ENCODE measurements at regions not wholly inside any gene's neighbourhood (a gene's known extent, or its start where the extent isn't known, plus 50 kb on each side); places are given as distances from the start of the nearest gene placed in this dataset.

DNA sequence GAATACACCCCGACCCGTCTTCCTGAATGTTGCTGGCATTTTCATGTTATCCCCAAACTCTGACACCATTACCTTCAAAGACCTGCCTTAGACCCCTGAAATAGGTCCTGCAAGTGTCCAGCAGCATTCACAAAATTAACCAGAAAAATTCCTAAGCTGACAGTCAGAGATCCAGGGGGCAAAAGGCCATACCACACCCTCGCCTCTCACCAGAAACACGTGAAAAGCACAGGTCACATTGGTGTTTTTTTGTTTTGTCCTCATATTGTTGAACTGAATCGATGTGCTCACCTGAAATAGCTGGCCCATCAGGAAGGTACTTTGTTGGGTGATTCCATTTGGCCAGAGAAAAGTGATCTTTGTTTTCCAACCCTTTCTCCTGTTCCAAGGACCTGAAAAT, 113.1 kb upstream of the HES1 start:
- Mint-ChIP-seq H3K27ac (no peak overlapping the region), H3K4me3 (no peak overlapping the region), H3K4me1 (peaks cover 0 to 25% (median 18%) of the 10 kb centered on the region in 7 donors), H3K36me3 (no peaks in the 10 kb centered on the region), H3K27me3 (peaks cover 0 to 19% (median 3%) of the 10 kb centered on the region in 5 donors), H3K9me3 (peaks cover 0 to 1% (median 0%) of the 10 kb centered on the region in 11 donors)
- no peaks in the 10 kb centered on the region for H3K36me3 ChIP-seq (ENCODE audit: control insufficient read depth in 2 of 3, insufficient read depth in 3 of 3, low read length in 3 of 3)
- ChIA-PET POLR2A (no interaction called here), CTCF (no interaction called here)
- H3K27ac ChIP-seq (ENCODE audit: low read depth, low read length) = no peak overlapping the region
- no peaks in the 10 kb centered on the region for H3K9me3 ChIP-seq (ENCODE audit: control insufficient read depth in 2 of 3, low read length in 3 of 3)
- DNase-seq (no peak), ATAC-seq (no peak)
- no peak overlapping the region for H3K4me3 ChIP-seq (ENCODE audit: low read length)
- intact Hi-C loops (cut with micrococcal nuclease) = no loop called here
- no peaks in the 10 kb centered on the region for H3K27me3 ChIP-seq (ENCODE audit: control insufficient read depth in 2 of 2, insufficient read depth in 2 of 2, low read length in 2 of 2)
- no peaks in the 10 kb centered on the region for H3K4me1 ChIP-seq (ENCODE audit: control insufficient read depth in 2 of 2, insufficient read depth in 2 of 2, low read length in 2 of 2)

DNA sequence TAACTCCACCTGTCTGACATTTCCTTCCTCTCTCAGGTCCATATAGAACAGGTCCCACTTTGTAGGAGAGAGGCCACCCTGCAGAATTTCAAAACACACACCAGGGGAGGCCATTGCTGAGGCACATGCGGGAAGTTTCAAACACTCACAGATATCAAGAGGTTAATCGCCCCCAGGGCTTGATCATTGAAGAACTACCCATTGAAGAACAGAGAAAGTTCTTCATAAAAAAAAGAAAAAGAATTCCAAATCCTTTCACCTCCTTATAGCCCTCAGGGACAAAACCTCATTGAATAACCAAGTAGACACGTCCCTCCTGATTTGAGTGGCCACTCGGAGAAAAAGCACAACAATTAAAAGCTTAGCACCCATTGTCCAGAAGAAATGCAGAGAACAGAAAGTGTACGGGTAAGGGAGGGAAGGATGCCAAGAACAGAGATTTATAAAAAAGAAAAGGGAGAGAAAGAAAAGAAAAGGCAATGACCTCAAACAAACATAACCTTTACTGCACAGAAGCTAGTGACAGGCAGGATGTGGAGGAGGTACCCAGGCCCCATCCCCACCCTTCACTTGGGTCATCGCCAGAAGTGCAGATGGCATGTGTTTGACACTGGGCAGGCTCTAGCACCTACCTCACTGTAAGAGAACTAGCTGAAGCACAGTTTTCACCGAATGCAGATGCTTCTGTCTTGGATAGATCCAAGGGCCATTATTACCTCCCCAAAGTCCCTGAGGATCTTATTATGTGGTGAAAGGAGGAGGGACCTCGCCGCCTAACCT, 112.3 kb upstream of the HES1 start:
- peaks cover 0 to 19% (median 3%) of the 10 kb centered on the region in 5 donors for H3K27me3 Mint-ChIP-seq
- CTCF ChIA-PET = no interaction called here
- Histone ChIP-seq H3K4me3 (ENCODE audit: low read length) (no peak overlapping the region), H3K4me1 (ENCODE audit: control insufficient read depth in 2 of 2, insufficient read depth in 2 of 2, low read length in 2 of 2) (no peaks in the 10 kb centered on the region), H3K27me3 (ENCODE audit: control insufficient read depth in 2 of 2, insufficient read depth in 2 of 2, low read length in 2 of 2) (no peaks in the 10 kb centered on the region), H3K27ac (ENCODE audit: low read depth, low read length) (no peak overlapping the region), H3K9me3 (ENCODE audit: control insufficient read depth in 2 of 3, low read length in 3 of 3) (no peaks in the 10 kb centered on the region), H3K36me3 (ENCODE audit: control insufficient read depth in 2 of 3, insufficient read depth in 3 of 3, low read length in 3 of 3) (no peaks in the 10 kb centered on the region)
- H3K36me3 Mint-ChIP-seq = no peaks in the 10 kb centered on the region
- H3K9me3 Mint-ChIP-seq = peaks cover 0 to under 1% (median 0%) of the 10 kb centered on the region in 11 donors
- DNase-seq = peak in 4 of 9 donors; percentile 7 to 24 (median 17)
- POLR2A ChIA-PET = no interaction called here
- intact Hi-C loops (cut with micrococcal nuclease) = no loop called here
- ATAC-seq = no peak
- H3K4me1 Mint-ChIP-seq = peaks cover 0 to 25% (median 18%) of the 10 kb centered on the region in 7 donors
- peak overlapping the region in 1 of 9 donors; percentile 22 for H3K27ac Mint-ChIP-seq
- H3K4me3 Mint-ChIP-seq = no peak overlapping the region

DNA sequence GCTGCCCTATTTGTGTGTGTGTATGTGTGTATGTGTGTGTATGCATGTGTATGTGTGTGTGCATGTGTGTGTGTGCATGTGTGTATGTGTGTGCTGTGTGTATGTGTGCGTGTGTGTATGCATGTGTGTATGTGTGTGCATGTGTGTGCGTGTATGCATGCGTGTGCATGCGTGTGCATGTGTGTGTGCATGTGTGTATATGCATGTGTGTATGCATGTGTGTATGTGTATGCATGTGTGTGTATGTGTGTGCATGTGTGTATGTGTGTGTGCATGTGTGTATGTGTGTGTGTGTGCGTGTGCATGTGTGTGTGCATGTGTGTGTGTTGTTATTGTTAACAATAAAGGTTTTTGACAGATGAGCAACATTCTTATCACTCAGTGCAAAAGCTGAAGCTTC, 110.8 kb upstream of the HES1 start:
- peaks cover 0 to 25% (median 18%) of the 10 kb centered on the region in 7 donors for H3K4me1 Mint-ChIP-seq
- no peaks in the 10 kb centered on the region for H3K36me3 ChIP-seq (ENCODE audit: control insufficient read depth in 2 of 3, insufficient read depth in 3 of 3, low read length in 3 of 3)
- no peaks in the 10 kb centered on the region for H3K27me3 ChIP-seq (ENCODE audit: control insufficient read depth in 2 of 2, insufficient read depth in 2 of 2, low read length in 2 of 2)
- H3K27ac ChIP-seq (ENCODE audit: low read depth, low read length) = no peak overlapping the region
- peak overlapping the region in 1 of 9 donors; percentile 41 for H3K27ac Mint-ChIP-seq
- H3K9me3 Mint-ChIP-seq = no peaks in the 10 kb centered on the region
- no peak overlapping the region for H3K4me3 ChIP-seq (ENCODE audit: low read length)
- H3K36me3 Mint-ChIP-seq = no peaks in the 10 kb centered on the region
- CTCF ChIA-PET = no interaction called here
- DNase-seq = no peak
- ATAC-seq = no peak
- H3K4me3 Mint-ChIP-seq = no peak overlapping the region
- POLR2A ChIA-PET = no interaction called here
- no peaks in the 10 kb centered on the region for H3K9me3 ChIP-seq (ENCODE audit: control insufficient read depth in 2 of 3, low read length in 3 of 3)
- H3K4me1 ChIP-seq (ENCODE audit: control insufficient read depth in 2 of 2, insufficient read depth in 2 of 2, low read length in 2 of 2) = no peaks in the 10 kb centered on the region
- H3K27me3 Mint-ChIP-seq = peaks cover 0 to 19% (median 3%) of the 10 kb centered on the region in 5 donors
- intact Hi-C loops (cut with micrococcal nuclease) = no loop called here

DNA sequence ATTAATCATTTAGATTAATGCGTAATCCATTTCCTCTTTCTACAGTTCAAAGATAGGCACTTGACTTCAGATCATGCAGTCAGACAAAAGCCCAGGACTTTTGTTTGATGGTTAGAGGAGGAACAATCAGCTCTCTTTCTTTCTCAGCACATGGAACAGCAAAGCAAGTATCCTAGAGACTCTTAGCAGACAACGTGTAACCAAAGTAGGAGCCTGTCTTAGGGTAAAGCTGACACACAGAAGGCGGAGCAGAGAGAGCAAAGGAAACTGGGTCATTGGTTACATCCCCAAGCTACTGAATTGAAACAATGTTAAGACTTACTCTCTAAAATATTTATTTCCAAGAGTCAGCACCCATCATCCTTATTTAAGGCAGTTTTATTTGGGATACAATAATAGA, 110.0 kb upstream of the HES1 start:
- Mint-ChIP-seq H3K9me3 (no peaks in the 10 kb centered on the region), H3K27me3 (peaks cover 0 to 16% (median 3%) of the 10 kb centered on the region in 5 donors), H3K27ac (no peak overlapping the region), H3K4me3 (no peak overlapping the region), H3K36me3 (no peaks in the 10 kb centered on the region), H3K4me1 (peaks cover 0 to 25% (median 18%) of the 10 kb centered on the region in 7 donors)
- Histone ChIP-seq H3K4me1 (ENCODE audit: control insufficient read depth in 2 of 2, insufficient read depth in 2 of 2, low read length in 2 of 2) (no peaks in the 10 kb centered on the region), H3K27ac (ENCODE audit: low read depth, low read length) (no peak overlapping the region), H3K36me3 (ENCODE audit: control insufficient read depth in 2 of 3, insufficient read depth in 3 of 3, low read length in 3 of 3) (no peaks in the 10 kb centered on the region), H3K4me3 (ENCODE audit: low read length) (no peak overlapping the region), H3K9me3 (ENCODE audit: control insufficient read depth in 2 of 3, low read length in 3 of 3) (no peaks in the 10 kb centered on the region), H3K27me3 (ENCODE audit: control insufficient read depth in 2 of 2, insufficient read depth in 2 of 2, low read length in 2 of 2) (no peaks in the 10 kb centered on the region)
- intact Hi-C loops (cut with micrococcal nuclease) = no loop called here
- ATAC-seq (no peak), DNase-seq (no peak)
- POLR2A ChIA-PET = no interaction called here
- CTCF ChIA-PET = no interaction called here

DNA sequence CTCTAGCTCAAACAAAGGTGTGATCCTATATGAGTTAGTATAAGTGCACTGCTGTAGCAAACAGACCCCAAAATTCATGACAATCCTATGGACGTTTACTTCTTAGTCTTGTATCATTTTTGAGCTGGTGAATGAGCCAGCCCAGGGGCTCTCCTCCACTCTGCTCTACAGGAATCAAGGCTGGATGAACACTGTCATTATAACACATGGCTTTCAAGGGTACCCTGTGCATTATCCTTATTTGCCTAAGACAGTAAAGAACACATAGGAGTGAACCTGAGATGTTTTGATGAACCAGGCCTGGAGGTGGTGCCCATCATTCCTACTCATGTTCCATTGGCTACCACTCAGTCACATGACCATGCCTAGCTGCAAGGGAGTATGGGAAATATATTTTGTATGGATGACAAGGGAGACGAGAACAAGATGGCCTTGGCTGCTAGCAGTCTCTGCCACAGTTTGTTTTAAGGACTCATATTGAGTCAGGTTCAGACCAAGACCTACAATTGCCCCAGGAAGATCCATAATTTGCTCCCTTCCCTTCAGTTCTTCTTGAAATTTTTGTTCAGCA, 107.4 kb upstream of the HES1 start:
- H3K27ac ChIP-seq (ENCODE audit: low read depth, low read length) = no peak overlapping the region
- H3K27ac Mint-ChIP-seq = no peak overlapping the region
- DNase-seq (no peak), ATAC-seq (no peak)
- intact Hi-C loops (cut with micrococcal nuclease) = no loop called here
- no peak overlapping the region for H3K4me3 ChIP-seq (ENCODE audit: low read length)
- H3K4me3 Mint-ChIP-seq = no peak overlapping the region
- peaks cover 10 to 28% (median 16%) of the 10 kb centered on the region in 7 donors for H3K4me1 Mint-ChIP-seq
- ChIA-PET POLR2A (no interaction called here), CTCF (interaction anchor here (0.6 kb wide), 1 partner anchor 75 kb away, joined by 4 read pairs; no protein-coding TSS in a partner anchor)
- peaks cover 0 to 12% (median 9%) of the 10 kb centered on the region in 5 donors for H3K27me3 Mint-ChIP-seq
- no peaks in the 10 kb centered on the region for H3K9me3 Mint-ChIP-seq
- no peaks in the 10 kb centered on the region for H3K36me3 Mint-ChIP-seq
- H3K4me1 ChIP-seq (ENCODE audit: control insufficient read depth in 2 of 2, insufficient read depth in 2 of 2, low read length in 2 of 2) = no peaks in the 10 kb centered on the region
- H3K9me3 ChIP-seq (ENCODE audit: control insufficient read depth in 2 of 3, low read length in 3 of 3) = no peaks in the 10 kb centered on the region
- no peaks in the 10 kb centered on the region for H3K36me3 ChIP-seq (ENCODE audit: control insufficient read depth in 2 of 3, insufficient read depth in 3 of 3, low read length in 3 of 3)
- H3K27me3 ChIP-seq (ENCODE audit: control insufficient read depth in 2 of 2, insufficient read depth in 2 of 2, low read length in 2 of 2) = no peaks in the 10 kb centered on the region

DNA sequence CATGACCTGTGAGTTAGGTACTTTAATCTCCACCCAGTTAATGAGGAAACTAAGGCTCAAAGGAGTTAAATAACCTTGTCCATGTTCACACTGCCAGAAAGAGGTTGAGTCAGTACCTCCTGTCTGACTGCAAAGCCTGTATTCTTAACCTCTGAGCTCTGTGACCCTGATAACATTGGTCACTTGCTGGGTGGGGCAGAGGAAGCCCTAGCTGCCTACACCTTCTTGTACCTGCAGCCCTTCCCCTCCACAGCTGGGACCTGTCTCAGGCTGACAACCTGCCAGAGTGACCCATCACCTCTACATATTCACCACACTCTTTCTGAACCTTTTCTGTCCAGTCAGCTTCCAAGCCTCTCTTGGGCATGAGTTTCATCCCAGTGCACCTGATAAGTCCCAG, 106.1 kb upstream of the HES1 start:
- no peak overlapping the region for H3K4me3 Mint-ChIP-seq
- Histone ChIP-seq H3K9me3 (ENCODE audit: control insufficient read depth in 2 of 3, low read length in 3 of 3) (no peaks in the 10 kb centered on the region), H3K4me1 (ENCODE audit: control insufficient read depth in 2 of 2, insufficient read depth in 2 of 2, low read length in 2 of 2) (no peaks in the 10 kb centered on the region), H3K27ac (ENCODE audit: low read depth, low read length) (no peak overlapping the region), H3K4me3 (ENCODE audit: low read length) (no peak overlapping the region), H3K36me3 (ENCODE audit: control insufficient read depth in 2 of 3, insufficient read depth in 3 of 3, low read length in 3 of 3) (no peaks in the 10 kb centered on the region), H3K27me3 (ENCODE audit: control insufficient read depth in 2 of 2, insufficient read depth in 2 of 2, low read length in 2 of 2) (no peaks in the 10 kb centered on the region)
- H3K36me3 Mint-ChIP-seq = no peaks in the 10 kb centered on the region
- POLR2A ChIA-PET = no interaction called here
- H3K27ac Mint-ChIP-seq = no peak overlapping the region
- DNase-seq (no peak), ATAC-seq (no peak)
- H3K27me3 Mint-ChIP-seq = peaks cover 0 to 19% (median 9%) of the 10 kb centered on the region in 5 donors
- H3K9me3 Mint-ChIP-seq = no peaks in the 10 kb centered on the region
- peaks cover 6 to 18% (median 11%) of the 10 kb centered on the region in 7 donors for H3K4me1 Mint-ChIP-seq
- intact Hi-C loops (cut with micrococcal nuclease) = no loop called here
- CTCF ChIA-PET = no interaction called here

DNA sequence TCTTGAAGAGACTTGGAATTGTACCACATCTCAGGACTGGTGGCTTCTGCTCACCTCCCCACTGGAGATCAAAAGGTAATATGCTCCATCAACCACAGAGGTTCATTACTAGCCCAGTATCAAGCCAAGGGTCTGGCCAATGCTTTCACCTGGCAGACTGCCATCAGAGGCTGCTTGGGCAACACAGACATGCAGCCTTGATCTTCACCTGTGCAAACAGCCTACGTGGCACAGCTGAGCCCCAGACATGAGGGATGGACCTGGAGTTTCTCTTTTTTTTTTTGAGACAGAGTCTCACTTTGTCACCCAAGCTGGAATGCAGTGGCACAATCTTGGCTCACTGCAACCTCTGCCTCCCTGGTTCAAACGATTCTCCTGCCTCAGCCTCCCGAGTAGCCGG, 105.6 kb upstream of the HES1 start:
- intact Hi-C loops (cut with micrococcal nuclease) = no loop called here
- no peak overlapping the region for H3K4me3 Mint-ChIP-seq

More for the DNA sequence above, 105.6 kb upstream of the HES1 start:
- Mint-ChIP-seq H3K9me3 (no peaks in the 10 kb centered on the region), H3K27me3 (peaks cover 0 to 19% (median 9%) of the 10 kb centered on the region in 5 donors), H3K36me3 (no peaks in the 10 kb centered on the region), H3K4me1 (peaks cover 3 to 13% (median 6%) of the 10 kb centered on the region in 7 donors), H3K27ac (no peak overlapping the region)
- Histone ChIP-seq H3K4me3 (ENCODE audit: low read length) (no peak overlapping the region), H3K27me3 (ENCODE audit: control insufficient read depth in 2 of 2, insufficient read depth in 2 of 2, low read length in 2 of 2) (no peaks in the 10 kb centered on the region), H3K4me1 (ENCODE audit: control insufficient read depth in 2 of 2, insufficient read depth in 2 of 2, low read length in 2 of 2) (no peaks in the 10 kb centered on the region), H3K27ac (ENCODE audit: low read depth, low read length) (no peak overlapping the region), H3K36me3 (ENCODE audit: control insufficient read depth in 2 of 3, insufficient read depth in 3 of 3, low read length in 3 of 3) (no peaks in the 10 kb centered on the region), H3K9me3 (ENCODE audit: control insufficient read depth in 2 of 3, low read length in 3 of 3) (no peaks in the 10 kb centered on the region)
- DNase-seq (no peak), ATAC-seq (no peak)
- ChIA-PET POLR2A (no interaction called here), CTCF (no interaction called here)
